A549 (cell line): ENCODE measurements at regions not wholly inside any gene's neighbourhood (a gene's known extent, or its start where the extent isn't known, plus 50 kb on each side); places are given as distances from the start of the nearest gene placed in this dataset.
"Not testable (repeated sequence)": the region's sequence is repeated elsewhere in the genome, so short reads cannot be mapped to it uniquely, and the experiment has no call there.

ENCODE experiments used
- ATAC-seq, 2 experiments: fragments of 200-7000 bp in 1 of 2; fragments of >200 bp in 1 of 2; cut with Nextera tagmentation in 1 of 2; cut with Tn5 transposase in 1 of 2; 3 replicates each; pipeline versions ENCODE4 v1.8.0 to v1.9.1; 2018 to 2020; ENCODE audit warnings: mild to moderate bottlenecking in 1 of 2, moderate library complexity in 1 of 2
- CTCF ChIA-PET: fragments of 300-600 bp; sonication (Branson Sonifier 250); formaldehyde crosslinking; extraction: SDS; loops from one replicate; lab custom pipeline; 2021; ENCODE audit warnings: antibody characterized with exemption, inconsistent platforms; lab: Yijun Ruan, JAX
- POLR2A ChIA-PET: fragments of 350-600 bp; formaldehyde crosslinking; extraction: SDS; loops from one replicate; lab custom pipeline; 2021; ENCODE audit warnings: antibody characterized with exemption, inconsistent platforms; lab: Yijun Ruan, JAX
- DNase-seq, 2 experiments: peaks; one replicate each; pipeline versions ENCODE4 v3.0.0 to v3.0.0-alpha.2; 2011 to 2016; ENCODE audit warnings: low read depth in 1 of 2, low spot score in 1 of 2
- FAIRE-seq: peaks from 2 replicates; lab custom pipeline; 2011; peaks lifted over from hg19 to GRCh38; lab: Jason Lieb, UNC
- H3K27ac ChIP-seq, 2 experiments: fragments of >200 bp; sonication (Bioruptor Twin); formaldehyde crosslinking; 3 replicates each; pipeline ENCODE4 v1.5.1; 2016 to 2017
- H3K4me1 ChIP-seq: fragments of >200 bp; sonication (Bioruptor Twin); formaldehyde crosslinking; 3 replicates; pipeline ENCODE4 v1.6.1; 2016
- H3K4me2 ChIP-seq: fragments of >200 bp; sonication (Bioruptor Twin); formaldehyde crosslinking; 3 replicates; pipeline ENCODE4 v1.6.1; 2016
- H3K4me3 ChIP-seq: fragments of >200 bp; sonication (Bioruptor Twin); formaldehyde crosslinking; 3 replicates; pipeline ENCODE4 v1.5.1; 2016
- H3K9me3 ChIP-seq: fragments of >200 bp; sonication (Bioruptor Twin); formaldehyde crosslinking; 3 replicates; pipeline ENCODE4 v1.6.1; 2016
- CEBPB ChIP-seq, 2 experiments: fragments of >200 bp in 1 of 2; sonication (Bioruptor Twin) in 1 of 2; formaldehyde crosslinking in 1 of 2; IDR thresholded peaks; 2 replicates each; pipeline ENCODE4 v1.6.1; 2012 to 2016
- EP300 ChIP-seq, 2 experiments: fragments of >200 bp; sonication (Bioruptor Twin); formaldehyde crosslinking; IDR thresholded peaks; 2 replicates in 1 of 2; 3 replicates in 1 of 2; pipeline ENCODE4 v1.6.1; 2016 to 2017
- ESRRA ChIP-seq: fragments of 150-350 bp; IDR thresholded peaks from 2 replicates; pipeline ENCODE4 v1.6.1; 2014; ENCODE audit warnings: mild to moderate bottlenecking, low read length, borderline replicate concordance
- FOXS1 ChIP-seq: fragments of 250-450 bp; sonication (Bioruptor Pico); IDR thresholded peaks from 2 replicates; pipeline ENCODE4 v1.5.0; 2020; ENCODE audit warnings: mild to moderate bottlenecking, moderate library complexity
- GATA3 ChIP-seq: IDR thresholded peaks from 2 replicates; pipeline ENCODE4 v1.6.1; 2012; ENCODE audit warnings: borderline replicate concordance
- HDAC2 ChIP-seq: fragments of 200-600 bp; sonication (generic); IDR thresholded peaks from 2 replicates; pipeline ENCODE4 v1.6.1; 2016
- JUN ChIP-seq, 2 experiments: fragments of >200 bp; sonication (Bioruptor Twin); formaldehyde crosslinking; IDR thresholded peaks; 2 replicates in 1 of 2; 3 replicates in 1 of 2; pipeline ENCODE4 v1.6.1; 2016 to 2017
- MYC ChIP-seq: IDR thresholded peaks from 2 replicates; pipeline ENCODE4 v1.6.1; 2012; ENCODE audit warnings: mild to moderate bottlenecking, inconsistent platforms, low read length, improper control_type of control experiment, borderline replicate concordance
- NFE2L2 ChIP-seq: fragments of 150-350 bp; conservative IDR thresholded peaks from 2 replicates; pipeline ENCODE4 v1.6.1; 2014; ENCODE audit warnings: low read length
- NPAS2 ChIP-seq: fragments of 250-450 bp; sonication (Bioruptor Pico); IDR thresholded peaks from 2 replicates; pipeline ENCODE4 v1.8.0; 2022; ENCODE audit warnings: mild to moderate bottlenecking, moderate library complexity, borderline replicate concordance
- NR3C1 ChIP-seq: fragments of >200 bp; sonication (Bioruptor Twin); formaldehyde crosslinking; IDR thresholded peaks from 3 replicates; pipeline ENCODE4 v1.6.1; 2017
- PHF8 ChIP-seq: fragments of 200-600 bp; sonication (generic); IDR thresholded peaks from 2 replicates; pipeline ENCODE4 v1.6.1; 2016; ENCODE audit warnings: low read depth, mild to moderate bottlenecking, antibody characterized with exemption, moderate library complexity, borderline replicate concordance
- RNF2 ChIP-seq: fragments of 200-600 bp; sonication (generic); IDR thresholded peaks from 2 replicates; pipeline ENCODE4 v1.6.1; 2016; ENCODE audit warnings: low read depth, mild to moderate bottlenecking, antibody characterized with exemption, moderate library complexity, borderline replicate concordance
- SREBF2 ChIP-seq: fragments of 450-650 bp; IDR thresholded peaks from 2 replicates; pipeline ENCODE4 v1.6.1; 2014; ENCODE audit warnings: mild to moderate bottlenecking, moderate library complexity
- ZC3H11A ChIP-seq: fragments of 450-650 bp; IDR thresholded peaks from 2 replicates; pipeline ENCODE4 v1.6.1; 2014; ENCODE audit warnings: antibody characterized with exemption, mild to moderate bottlenecking
- ZFP36 ChIP-seq: fragments of 450-650 bp; IDR thresholded peaks from 2 replicates; pipeline ENCODE4 v1.6.1; 2014; ENCODE audit warnings: borderline replicate concordance; ENCODE audit not compliant: partially characterized antibody
- ZNF302 ChIP-seq: fragments of 250-450 bp; sonication (Bioruptor Pico); IDR thresholded peaks from 2 replicates; pipeline ENCODE4 v1.9.0; 2021; ENCODE audit warnings: inconsistent platforms, mild to moderate bottlenecking, moderate library complexity
- ZSCAN20 ChIP-seq: fragments of 250-450 bp; sonication (Bioruptor Pico); IDR thresholded peaks from 2 replicates; pipeline ENCODE4 v1.8.0; 2022; ENCODE audit warnings: mild to moderate bottlenecking, moderate library complexity
- WGBS: methylation state at CpG from one replicate; pipeline ENCODE4 v1.1.6; 2017; ENCODE audit errors: missing lambda C conversion rate; 5-methylcytosine and 5-hydroxymethylcytosine counted together
- TF ChIP-seq, protein P1 (sequence below): fragments of >200 bp; sonication (Bioruptor Twin); formaldehyde crosslinking; IDR thresholded peaks from 3 replicates; pipeline ENCODE4 v1.6.1; 2016
- TF ChIP-seq, protein P2 (sequence below): fragments of 450-650 bp; IDR thresholded peaks from 2 replicates; pipeline ENCODE4 v1.6.1; 2014; ENCODE audit warnings: antibody characterized with exemption

DNA sequence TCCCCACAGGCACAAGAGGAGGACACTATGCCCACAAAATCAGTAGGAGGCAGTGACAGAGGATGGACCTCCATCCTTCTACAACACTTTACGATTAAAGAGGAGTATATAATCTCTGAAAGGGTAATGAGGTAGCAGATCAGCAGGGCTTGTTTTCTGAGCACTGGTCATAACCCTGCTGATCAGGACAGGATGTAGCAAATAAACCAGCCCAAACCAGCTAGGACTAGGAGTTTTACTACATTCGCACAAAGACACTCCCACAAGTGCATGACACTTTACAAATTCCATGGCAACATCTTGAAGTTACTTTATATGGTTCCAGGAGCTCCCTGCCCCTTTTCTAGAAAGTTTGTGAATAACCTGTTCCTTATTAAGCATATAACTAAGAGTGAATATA, 73.3 kb upstream of the CHD6 start:
- Histone ChIP-seq H3K4me1 (peaks cover 4% of the 10 kb centered on the region; the same call in 2 of the 3 replicates), H3K27ac (no peak overlapping the region), H3K9me3 (no peaks in the 10 kb centered on the region), H3K4me3 (no peak overlapping the region)
- POLR2A ChIA-PET: interaction anchor here (2.4 kb wide), 1 partner anchor 73 kb away, joined by 23 read pairs; the partner anchor contains the start of gene CHD6
- FAIRE-seq: no peak
- ATAC-seq: no peak
- TF ChIP-seq, protein P1, sequence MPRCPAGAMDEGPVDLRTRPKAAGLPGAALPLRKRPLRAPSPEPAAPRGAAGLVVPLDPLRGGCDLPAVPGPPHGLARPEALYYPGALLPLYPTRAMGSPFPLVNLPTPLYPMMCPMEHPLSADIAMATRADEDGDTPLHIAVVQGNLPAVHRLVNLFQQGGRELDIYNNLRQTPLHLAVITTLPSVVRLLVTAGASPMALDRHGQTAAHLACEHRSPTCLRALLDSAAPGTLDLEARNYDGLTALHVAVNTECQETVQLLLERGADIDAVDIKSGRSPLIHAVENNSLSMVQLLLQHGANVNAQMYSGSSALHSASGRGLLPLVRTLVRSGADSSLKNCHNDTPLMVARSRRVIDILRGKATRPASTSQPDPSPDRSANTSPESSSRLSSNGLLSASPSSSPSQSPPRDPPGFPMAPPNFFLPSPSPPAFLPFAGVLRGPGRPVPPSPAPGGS: no peak
- TF ChIP-seq ESRRA (no peak), ZC3H11A (no peak), MYC (no peak), GATA3 (no peak), NR3C1 (no peak)
- TF ChIP-seq, all 56 proteins: peak for 0
- DNase-seq: no peak
- no peak overlapping the region for H3K4me2 ChIP-seq
- 89% methylated on average over 2 of the region's 2 CpGs for WGBS
- CTCF ChIA-PET: no interaction called here

DNA sequence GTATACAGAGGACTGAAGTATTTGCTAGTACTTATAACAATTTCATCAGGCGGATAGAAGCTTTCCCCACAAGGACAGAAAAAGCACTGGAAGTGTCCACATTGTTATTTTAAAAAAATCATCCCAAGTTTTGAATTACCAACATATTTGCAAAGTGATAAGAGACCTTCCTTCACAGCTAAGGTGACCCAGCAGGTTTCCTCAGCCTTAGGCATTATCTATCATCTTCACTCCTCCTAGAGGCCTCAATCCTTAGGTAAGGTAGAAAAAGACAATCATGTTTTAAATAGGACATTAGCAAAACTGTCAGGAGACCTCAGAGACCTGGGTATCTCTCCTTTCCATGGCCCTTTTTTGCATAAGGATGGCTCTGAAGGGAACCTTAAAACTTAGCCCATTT, 72.5 kb upstream of the CHD6 start:
- no peak overlapping the region for H3K27ac ChIP-seq
- ATAC-seq: no peak
- H3K4me2 ChIP-seq: no peak overlapping the region
- POLR2A ChIA-PET: no interaction called here
- H3K4me1 ChIP-seq: peaks cover 4% of the 10 kb centered on the region; the same call in 2 of the 3 replicates
- CTCF ChIA-PET: no interaction called here
- TF ChIP-seq ZSCAN20: no peak
- TF ChIP-seq NR3C1: no peak
- no peak for TF ChIP-seq ZFP36
- TF ChIP-seq HDAC2: no peak
- no peak for TF ChIP-seq CEBPB (IDR thresholded peaks at IDR 0.05)
- TF ChIP-seq JUN (IDR thresholded peaks at IDR 0.05): no peak
- no peak for TF ChIP-seq NPAS2
- TF ChIP-seq, protein P1: no peak
- TF ChIP-seq, protein P2, sequence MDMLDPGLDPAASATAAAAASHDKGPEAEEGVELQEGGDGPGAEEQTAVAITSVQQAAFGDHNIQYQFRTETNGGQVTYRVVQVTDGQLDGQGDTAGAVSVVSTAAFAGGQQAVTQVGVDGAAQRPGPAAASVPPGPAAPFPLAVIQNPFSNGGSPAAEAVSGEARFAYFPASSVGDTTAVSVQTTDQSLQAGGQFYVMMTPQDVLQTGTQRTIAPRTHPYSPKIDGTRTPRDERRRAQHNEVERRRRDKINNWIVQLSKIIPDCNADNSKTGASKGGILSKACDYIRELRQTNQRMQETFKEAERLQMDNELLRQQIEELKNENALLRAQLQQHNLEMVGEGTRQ: no peak
- TF ChIP-seq FOXS1 (CRISPR knock-in tag): no peak
- no peak for TF ChIP-seq PHF8
- no peak for TF ChIP-seq ZNF302 (CRISPR knock-in tag)
- TF ChIP-seq MYC: no peak
- no peak for TF ChIP-seq RNF2
- no peak for TF ChIP-seq SREBF2
- FAIRE-seq: no peak
- no peak overlapping the region for H3K4me3 ChIP-seq
- WGBS: 86% methylated on average over 1 of the region's 1 CpG
- H3K9me3 ChIP-seq: no peaks in the 10 kb centered on the region
- DNase-seq: no peak

DNA sequence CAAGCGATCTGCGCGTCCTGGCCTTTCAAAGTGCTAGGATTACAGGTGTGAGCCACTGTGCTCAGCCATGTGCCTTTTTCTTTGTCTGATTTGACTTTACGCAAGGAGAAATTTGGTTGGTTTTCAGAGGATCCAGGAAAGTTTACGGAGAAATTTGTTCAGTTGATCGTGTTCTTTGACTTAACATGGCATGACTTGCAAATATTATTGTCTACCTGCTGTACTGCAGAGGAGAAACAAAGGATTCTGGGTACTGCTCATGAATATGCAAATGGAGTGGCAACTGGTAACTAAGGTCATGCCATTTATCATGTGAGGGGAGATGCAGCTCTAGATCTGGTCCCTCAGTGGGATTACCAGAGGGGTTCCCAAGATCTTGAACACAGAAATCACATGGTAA, 68.8 kb upstream of the CHD6 start:
- TF ChIP-seq EP300 (IDR thresholded peaks at IDR 0.05) (no peak), NFE2L2 (peak; percentile 83)
- POLR2A ChIA-PET: no interaction called here
- Histone ChIP-seq H3K4me2 (no peak overlapping the region), H3K9me3 (no peaks in the 10 kb centered on the region), H3K27ac (no peak overlapping the region), H3K4me3 (no peak overlapping the region), H3K4me1 (no peaks in the 10 kb centered on the region)
- ATAC-seq (no peak), DNase-seq (no peak), FAIRE-seq (no peak)
- CTCF ChIA-PET: interaction anchor here (1.5 kb wide), 1 partner anchor 11 kb away, joined by 3 read pairs; no protein-coding TSS in a partner anchor
- 82% methylated on average over 6 of the region's 6 CpGs for WGBS

DNA sequence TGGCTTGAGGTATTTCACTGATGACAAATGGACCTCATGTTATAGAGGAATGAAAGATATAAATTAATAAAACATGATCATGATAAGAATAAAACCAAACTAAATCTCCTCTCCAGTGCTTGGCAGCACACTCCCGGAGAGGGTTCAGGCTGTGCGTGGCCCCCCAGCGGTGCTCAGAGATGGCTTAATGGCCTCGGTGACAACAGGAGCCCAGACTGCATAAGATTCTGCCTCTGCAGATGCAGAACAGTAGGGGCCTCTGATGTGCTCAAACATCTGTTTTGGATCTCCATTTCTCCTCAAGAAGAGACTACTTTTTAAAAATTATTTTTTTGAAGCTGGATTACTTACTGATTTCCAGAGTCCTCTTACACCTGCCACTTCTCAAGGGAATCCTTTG, 67.0 kb upstream of the CHD6 start:
- H3K9me3 ChIP-seq, FAIRE-seq, H3K4me1 ChIP-seq, H3K4me2 ChIP-seq, H3K4me3 ChIP-seq, DNase-seq, ATAC-seq, POLR2A ChIA-PET, H3K27ac ChIP-seq, CTCF ChIA-PET: not testable (repeated sequence)
- 61% methylated on average over 4 of the region's 4 CpGs for WGBS
